Vagina (tissue), 2 donors: ENCODE measurements at regions not wholly inside any gene's neighbourhood (a gene's known extent, or its start where the extent isn't known, plus 50 kb on each side); places are given as distances from the start of the nearest gene placed in this dataset.

Experiments
- DNase-seq, 2 donors: peaks; one replicate each; pipeline ENCODE4 v3.0.0-alpha.2; 2017; ENCODE audit errors: extremely low spot score in 2 of 2
- H3K27ac ChIP-seq: fragments of 200-600 bp; sonication (generic); one replicate; pipeline ENCODE4 v1.5.1; 2019
- H3K27me3 ChIP-seq: fragments of 200-600 bp; sonication (generic); one replicate; pipeline ENCODE4 v1.5.1; 2019
- H3K36me3 ChIP-seq, 2 donors: fragments of 200-600 bp; sonication (generic); one replicate each; pipeline ENCODE4 v1.5.1; 2017 to 2019
- H3K4me1 ChIP-seq: fragments of 200-600 bp; sonication (generic); one replicate; pipeline ENCODE4 v1.5.1; 2019
- H3K4me3 ChIP-seq, 2 donors: fragments of 200-600 bp; sonication (generic); 1 replicate in 1 of 2; 2 replicates in 1 of 2; pipeline ENCODE4 v1.5.1; 2016 to 2019
- H3K9me3 ChIP-seq: fragments of 200-600 bp; sonication (generic); one replicate; pipeline ENCODE4 v1.5.1; 2019
- CTCF ChIP-seq, 3 experiments: fragments of 450-650 bp in 2 of 3; fragments of 200-600 bp in 1 of 3; sonication (generic) in 1 of 3; IDR thresholded peaks; one replicate each; pipeline ENCODE4 v1.5.1; 2017 to 2019; ENCODE audit warnings: antibody characterized with exemption in 3 of 3, mild to moderate bottlenecking in 2 of 3, moderate library complexity in 2 of 3
- POLR2A ChIP-seq, 2 donors: fragments of 450-650 bp; IDR thresholded peaks; one replicate each; pipeline ENCODE4 v1.6.1; 2017; ENCODE audit warnings: antibody characterized with exemption in 2 of 2, mild to moderate bottlenecking in 2 of 2, moderate library complexity in 2 of 2
- POLR2AphosphoS5 ChIP-seq, 2 donors: sonication (generic); formaldehyde crosslinking; IDR thresholded peaks; one replicate each; pipeline ENCODE4 v1.9.0; 2017; ENCODE audit warnings: antibody characterized with exemption in 2 of 2, mild to moderate bottlenecking in 2 of 2, low read depth in 1 of 2; ENCODE audit not compliant: insufficient read depth in 1 of 2
- intact Hi-C: fragments of 100-400 bp; cut with DNase I; formaldehyde crosslinking; loops from one replicate; pipeline ENCODE4 v1.15.1; 2023

DNA sequence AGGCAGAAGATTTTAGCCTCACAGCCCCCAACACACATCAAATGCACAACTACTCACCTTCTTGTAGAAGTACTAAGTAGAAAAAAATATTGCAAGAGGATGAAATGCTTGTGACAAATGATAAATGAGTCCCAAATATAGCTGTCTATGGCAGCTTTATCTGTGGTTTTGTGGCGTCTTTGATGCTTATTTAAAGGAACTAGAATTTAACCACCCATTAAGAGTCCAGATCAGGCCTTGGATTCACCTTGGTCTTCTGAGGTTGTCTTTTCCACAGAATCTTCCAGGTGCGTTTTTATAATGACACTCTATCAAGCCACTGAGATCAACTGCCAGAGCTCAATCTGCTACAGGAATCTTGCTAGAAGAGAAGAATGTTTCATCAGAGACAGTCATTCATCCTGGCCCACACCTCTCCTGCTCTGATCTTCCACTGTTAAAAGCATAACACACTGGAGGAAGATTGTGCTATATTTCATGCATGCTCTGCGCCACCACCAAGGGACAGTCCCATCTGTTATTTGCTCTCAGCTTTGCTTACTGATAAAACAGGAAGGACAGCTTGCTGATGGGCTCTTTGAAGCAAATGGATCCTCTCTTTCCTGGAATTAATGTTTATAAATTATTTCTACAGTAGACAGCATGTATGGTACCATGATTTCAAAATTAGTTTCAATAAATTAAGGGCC, 144.1 kb downstream of the SLC7A11 start:
- intact Hi-C loops = no loop called here
- H3K27me3 ChIP-seq = no peaks in the 10 kb centered on the region
- H3K4me3 ChIP-seq = no peak overlapping the region
- H3K4me1 ChIP-seq = no peaks in the 10 kb centered on the region
- H3K36me3 ChIP-seq = no peaks in the 10 kb centered on the region
- DNase-seq = no peak
- H3K27ac ChIP-seq = no peak overlapping the region
- no peak for TF ChIP-seq CTCF (IDR thresholded peaks at IDR 0.05)
- no peak for TF ChIP-seq POLR2A (IDR thresholded peaks at IDR 0.05)
- no peak for TF ChIP-seq POLR2AphosphoS5 (IDR thresholded peaks at IDR 0.05; ENCODE audit: insufficient read depth in 1 of 2, low read depth in 1 of 2)
- H3K9me3 ChIP-seq = no peaks in the 10 kb centered on the region

GRCh38 chr4:138096384-138097062, 145.6 kb downstream of the SLC7A11 start:
- no peak for TF ChIP-seq POLR2AphosphoS5 (IDR thresholded peaks at IDR 0.05; ENCODE audit: insufficient read depth in 1 of 2, low read depth in 1 of 2)
- no peak for TF ChIP-seq CTCF (IDR thresholded peaks at IDR 0.05)
- no peak for TF ChIP-seq POLR2A (IDR thresholded peaks at IDR 0.05)
- H3K36me3 ChIP-seq = no peaks in the 10 kb centered on the region
- H3K4me1 ChIP-seq = no peaks in the 10 kb centered on the region
- no peak overlapping the region for H3K27ac ChIP-seq
- H3K9me3 ChIP-seq = no peaks in the 10 kb centered on the region
- no peaks in the 10 kb centered on the region for H3K27me3 ChIP-seq
- no peak for DNase-seq
- no peak overlapping the region for H3K4me3 ChIP-seq
- intact Hi-C loops = no loop called here

DNA sequence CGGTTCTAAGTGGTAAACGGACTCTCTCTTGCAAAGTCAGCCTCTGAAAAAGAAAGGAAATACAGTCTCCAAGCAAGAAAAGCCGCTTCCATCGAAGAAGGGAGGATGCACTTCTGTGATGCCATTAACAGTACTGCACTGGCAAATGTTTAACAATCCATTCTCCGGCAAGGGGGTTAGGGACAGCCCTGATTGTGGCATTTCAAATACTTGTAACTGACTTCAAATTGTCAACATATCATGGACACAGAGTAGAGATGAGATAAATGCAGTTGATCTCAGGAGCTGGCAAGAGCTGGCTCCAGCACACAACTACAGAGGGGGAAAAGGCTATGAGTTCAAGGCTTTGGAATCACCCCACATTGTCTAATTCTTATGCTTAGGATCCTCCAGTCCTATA, 146.8 kb downstream of the SLC7A11 start:
- intact Hi-C loops = no loop called here
- Histone ChIP-seq H3K9me3 (no peaks in the 10 kb centered on the region), H3K27ac (no peak overlapping the region), H3K4me3 (no peak overlapping the region), H3K4me1 (no peaks in the 10 kb centered on the region), H3K27me3 (no peaks in the 10 kb centered on the region), H3K36me3 (no peaks in the 10 kb centered on the region)
- TF ChIP-seq CTCF (IDR thresholded peaks at IDR 0.05) (no peak), POLR2A (IDR thresholded peaks at IDR 0.05) (no peak), POLR2AphosphoS5 (IDR thresholded peaks at IDR 0.05; ENCODE audit: insufficient read depth in 1 of 2, low read depth in 1 of 2) (no peak)
- no peak for DNase-seq

DNA sequence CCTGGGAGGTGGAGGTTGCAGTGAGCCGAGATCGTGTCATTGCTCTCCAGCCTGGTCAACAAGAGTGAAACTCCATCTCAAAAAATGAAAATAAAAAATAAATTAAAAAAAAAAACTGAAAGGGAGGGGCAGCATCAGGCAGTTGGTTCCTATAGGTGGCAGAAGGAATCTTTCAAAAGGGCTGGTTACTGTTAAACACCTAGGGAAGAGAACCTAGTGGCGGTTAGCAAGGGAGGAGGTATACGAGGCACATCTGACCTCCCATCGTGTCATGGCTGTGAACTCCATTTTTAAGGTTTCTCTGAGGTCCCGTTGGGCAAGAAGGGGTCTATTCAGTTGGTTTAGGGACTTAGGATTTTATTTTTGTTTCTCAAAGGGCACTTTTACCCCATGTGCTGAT, 150.1 kb downstream of the SLC7A11 start:
- Histone ChIP-seq H3K36me3 (no peaks in the 10 kb centered on the region), H3K9me3 (no peaks in the 10 kb centered on the region), H3K27ac (no peak overlapping the region), H3K4me3 (no peak overlapping the region), H3K4me1 (no peaks in the 10 kb centered on the region), H3K27me3 (no peaks in the 10 kb centered on the region)
- DNase-seq = no peak
- no peak for TF ChIP-seq CTCF (IDR thresholded peaks at IDR 0.05)
- TF ChIP-seq POLR2AphosphoS5 (IDR thresholded peaks at IDR 0.05; ENCODE audit: insufficient read depth in 1 of 2, low read depth in 1 of 2) = no peak
- no peak for TF ChIP-seq POLR2A (IDR thresholded peaks at IDR 0.05)
- intact Hi-C loops = no loop called here
